ENCODE measurements at regions not wholly inside any gene's neighbourhood (a gene's known extent, or its start where the extent isn't known, plus 50 kb on each side); places are given as distances from the start of the nearest gene placed in this dataset.

DNA sequence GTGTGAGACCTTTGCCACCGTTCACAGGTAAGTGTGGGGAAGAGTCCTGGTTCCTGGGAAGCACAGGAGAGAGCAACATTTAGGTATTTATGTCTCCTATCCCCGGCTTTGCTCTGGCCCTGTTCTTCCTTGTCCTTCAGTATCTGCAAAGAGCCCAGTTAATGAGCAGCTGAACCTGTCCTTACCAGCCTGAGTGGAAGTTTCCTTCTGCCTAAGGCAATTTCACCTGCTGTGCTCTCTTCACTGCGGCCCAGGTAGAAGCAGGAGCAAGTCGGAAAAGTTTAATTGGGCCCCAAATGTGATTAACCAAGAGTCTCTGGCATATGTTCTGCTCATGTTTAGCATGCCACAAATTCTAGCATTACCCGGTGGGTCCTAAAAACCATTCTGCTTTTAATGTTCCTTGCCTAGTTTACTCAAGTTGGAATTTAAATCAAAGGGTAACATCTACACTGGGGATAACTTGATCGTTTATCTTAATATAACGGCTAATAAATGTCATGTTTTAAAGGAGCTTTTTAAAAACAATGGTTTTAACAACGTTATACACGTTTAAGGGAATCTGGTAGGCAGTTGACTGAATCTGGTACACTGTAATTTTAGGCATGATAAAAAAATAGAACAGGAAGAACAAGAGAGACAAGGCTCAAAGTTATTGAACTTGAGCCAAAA lies 817.1 kb downstream of the TYW1 start:
- TF ChIP-seq, protein P1, sequence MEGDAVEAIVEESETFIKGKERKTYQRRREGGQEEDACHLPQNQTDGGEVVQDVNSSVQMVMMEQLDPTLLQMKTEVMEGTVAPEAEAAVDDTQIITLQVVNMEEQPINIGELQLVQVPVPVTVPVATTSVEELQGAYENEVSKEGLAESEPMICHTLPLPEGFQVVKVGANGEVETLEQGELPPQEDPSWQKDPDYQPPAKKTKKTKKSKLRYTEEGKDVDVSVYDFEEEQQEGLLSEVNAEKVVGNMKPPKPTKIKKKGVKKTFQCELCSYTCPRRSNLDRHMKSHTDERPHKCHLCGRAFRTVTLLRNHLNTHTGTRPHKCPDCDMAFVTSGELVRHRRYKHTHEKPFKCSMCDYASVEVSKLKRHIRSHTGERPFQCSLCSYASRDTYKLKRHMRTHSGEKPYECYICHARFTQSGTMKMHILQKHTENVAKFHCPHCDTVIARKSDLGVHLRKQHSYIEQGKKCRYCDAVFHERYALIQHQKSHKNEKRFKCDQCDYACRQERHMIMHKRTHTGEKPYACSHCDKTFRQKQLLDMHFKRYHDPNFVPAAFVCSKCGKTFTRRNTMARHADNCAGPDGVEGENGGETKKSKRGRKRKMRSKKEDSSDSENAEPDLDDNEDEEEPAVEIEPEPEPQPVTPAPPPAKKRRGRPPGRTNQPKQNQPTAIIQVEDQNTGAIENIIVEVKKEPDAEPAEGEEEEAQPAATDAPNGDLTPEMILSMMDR (IDR thresholded peaks at IDR 0.05; ENCODE audit: low read depth, low read length, missing input control) = no peak
- TF ChIP-seq SP1 (IDR thresholded peaks at IDR 0.05) = no peak
- TF ChIP-seq ATF3 (IDR thresholded peaks at IDR 0.05) = no peak
- TF ChIP-seq GABPA (IDR thresholded peaks at IDR 0.05 in 1 of 2, conservative IDR thresholded peaks at IDR 0.05 in 1 of 2) = no peak
- TF ChIP-seq EGR1 (IDR thresholded peaks at IDR 0.05; ENCODE audit: low read depth in 2 of 2) = no peak
